GM18870 (cell line): ENCODE measurements at regions not wholly inside any gene's neighbourhood (a gene's known extent, or its start where the extent isn't known, plus 50 kb on each side); places are given as distances from the start of the nearest gene placed in this dataset.
"Not testable (repeated sequence)": the region's sequence is repeated elsewhere in the genome, so short reads cannot be mapped to it uniquely, and the experiment has no call there.

Experiments
- ATAC-seq: cut with Tn5 transposase; IDR thresholded peaks from one replicate; pipeline ENCODE4 v1.9.1; 2021; ENCODE audit warnings: moderate library complexity; ENCODE audit not compliant: unreplicated experiment

DNA sequence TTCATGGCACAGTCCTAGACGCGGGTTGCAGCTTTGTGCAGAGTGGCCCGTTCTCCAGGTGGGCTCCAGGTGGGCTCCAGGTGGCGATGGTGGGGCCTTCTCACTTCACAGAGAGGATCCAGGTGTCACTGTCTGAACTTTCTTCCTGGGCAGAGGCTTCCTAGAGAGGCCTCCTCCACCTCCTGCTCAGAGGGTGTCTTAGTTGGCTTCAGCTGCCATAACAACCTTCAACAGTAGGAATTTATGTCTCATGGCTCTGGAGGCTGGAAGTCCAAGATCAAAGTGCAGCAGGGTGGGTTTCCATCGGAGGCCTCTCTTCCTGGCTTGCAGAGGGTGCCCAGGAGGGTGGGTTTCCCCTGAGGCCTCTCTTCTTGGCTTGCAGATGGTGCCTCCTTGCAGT lies 125.1 kb downstream of the GLRX3 start:
- ATAC-seq, result no peak

DNA sequence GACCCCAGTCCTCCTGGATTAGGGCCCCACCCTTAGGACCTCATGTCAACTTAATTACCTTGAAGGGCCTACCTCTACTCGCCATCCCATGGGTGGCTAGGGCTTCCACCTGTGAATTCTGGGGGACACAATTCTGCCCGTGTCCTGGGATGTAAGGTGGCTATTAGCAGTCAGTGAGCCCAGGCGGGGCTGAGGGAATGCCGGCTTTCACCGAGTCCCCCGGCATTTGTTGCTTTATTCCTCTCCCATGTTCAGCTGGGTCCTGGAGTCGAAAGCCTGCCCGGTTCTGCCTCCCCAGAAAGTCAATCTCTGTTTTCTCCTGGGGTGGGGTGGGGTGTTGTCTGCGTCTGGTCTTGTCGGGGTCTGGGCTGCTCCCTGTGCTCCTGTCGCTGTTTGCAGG lies 125.6 kb downstream of the GLRX3 start:
- ATAC-seq, result no peak

DNA sequence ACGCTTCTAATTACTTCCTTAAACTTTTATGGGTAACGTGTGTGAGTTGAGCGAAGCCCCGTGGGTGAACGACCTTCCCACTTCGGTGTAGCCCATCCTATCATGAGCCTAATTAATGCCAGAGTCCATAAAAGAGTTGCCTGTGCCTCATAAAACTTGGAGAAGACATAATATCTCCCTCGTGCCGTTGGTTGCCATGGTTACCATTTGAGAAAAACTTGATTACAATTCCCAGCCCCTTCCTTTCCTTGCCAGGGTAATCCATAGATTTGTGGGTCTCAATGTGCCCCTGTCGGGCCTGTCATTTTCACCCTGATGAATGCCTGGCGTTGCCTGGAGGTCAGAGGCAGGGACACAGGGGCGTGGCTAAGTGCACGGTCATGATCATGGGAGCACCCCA lies 127.1 kb downstream of the GLRX3 start:
- ATAC-seq, result no peak

DNA sequence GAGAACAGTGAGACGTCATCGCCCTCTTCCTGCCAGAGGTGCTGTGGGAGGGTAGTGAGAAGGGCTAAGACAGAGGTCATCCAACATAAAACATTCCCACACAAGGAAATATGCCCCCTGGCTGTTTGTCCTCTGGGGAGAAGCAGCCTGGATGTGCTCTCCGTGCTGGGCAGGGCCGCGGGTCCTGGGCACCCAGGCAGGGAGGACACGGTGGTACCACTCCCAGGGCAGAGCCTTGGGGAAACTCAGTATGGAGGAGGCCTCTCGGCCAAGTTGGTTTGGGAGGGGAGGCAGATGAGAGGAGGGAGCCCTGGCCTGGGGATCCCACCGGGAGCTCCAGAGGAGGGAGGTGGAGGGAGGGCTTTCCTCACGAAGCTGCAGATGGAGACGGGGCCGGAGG lies 129.4 kb downstream of the GLRX3 start:
- no peak for ATAC-seq

DNA sequence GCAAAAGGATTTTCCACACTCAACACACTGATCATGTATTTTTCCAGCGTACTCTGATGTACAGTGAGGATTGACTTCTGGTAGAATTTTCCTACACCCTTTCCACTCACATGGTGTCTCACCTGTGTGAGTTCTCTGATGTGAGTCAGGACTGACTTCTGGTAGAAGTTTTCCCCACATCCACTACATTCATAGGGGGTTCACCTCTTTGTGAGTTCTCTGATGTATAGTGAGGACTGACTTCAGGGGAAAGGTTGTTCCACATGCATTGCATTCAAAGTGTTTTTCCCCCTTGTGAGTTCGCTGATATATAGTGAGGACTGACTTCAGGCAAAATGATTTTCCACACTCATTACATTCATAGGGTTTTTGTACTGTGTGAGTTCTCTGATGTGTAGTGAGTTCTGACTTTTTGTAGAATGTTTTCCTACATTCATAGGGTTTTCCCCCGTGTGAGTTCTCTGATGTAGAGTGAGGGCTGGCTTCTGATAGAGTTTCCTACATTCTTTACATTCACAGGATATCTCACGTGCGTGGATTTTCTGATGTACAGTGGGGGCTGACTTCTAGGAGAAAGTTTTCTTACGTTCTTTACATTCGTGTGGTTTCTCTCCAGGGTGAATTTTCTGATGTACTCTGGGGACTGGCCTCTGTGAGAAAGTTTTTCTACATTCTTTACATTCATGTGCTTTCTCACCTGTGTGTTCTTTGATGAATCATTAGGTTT lies 146.5 kb downstream of the GLRX3 start:
- ATAC-seq, result no peak

DNA sequence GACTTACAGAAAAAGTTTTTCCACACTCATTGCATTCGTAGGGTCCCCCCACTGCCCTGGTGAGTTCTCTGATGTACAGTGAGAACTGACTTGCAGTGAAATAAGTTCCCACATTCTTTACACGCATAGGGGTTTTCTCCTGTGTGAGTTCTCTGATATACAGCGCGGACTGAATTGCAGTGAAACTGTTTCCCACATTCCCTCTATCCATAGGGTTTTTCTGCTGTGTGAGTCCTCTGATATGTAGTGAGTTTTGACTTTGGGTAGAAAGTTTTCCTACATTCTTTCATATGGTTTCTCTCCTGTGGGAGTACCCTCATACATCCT lies 147.0 kb downstream of the GLRX3 start:
- no peak for ATAC-seq

DNA sequence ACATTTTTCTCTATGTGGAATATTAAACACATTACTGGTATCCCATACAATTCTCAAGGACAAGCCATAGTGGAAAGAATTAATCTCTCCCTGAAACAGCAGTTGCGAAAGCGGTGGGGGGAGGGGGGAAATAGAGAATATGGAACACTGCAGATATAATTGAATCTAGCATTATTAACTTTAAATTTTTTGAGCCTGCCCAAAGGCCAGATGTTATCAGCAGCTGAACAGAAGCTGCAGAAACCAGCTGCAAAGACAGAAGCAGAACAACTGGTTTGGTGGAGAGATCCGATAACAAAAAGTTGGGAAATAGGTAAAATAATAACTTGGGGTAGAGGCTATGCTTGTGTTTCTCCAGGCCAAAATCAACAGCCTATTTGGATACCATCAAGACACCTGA lies 159.6 kb downstream of the GLRX3 start:
- ATAC-seq, result not testable (repeated sequence)

DNA sequence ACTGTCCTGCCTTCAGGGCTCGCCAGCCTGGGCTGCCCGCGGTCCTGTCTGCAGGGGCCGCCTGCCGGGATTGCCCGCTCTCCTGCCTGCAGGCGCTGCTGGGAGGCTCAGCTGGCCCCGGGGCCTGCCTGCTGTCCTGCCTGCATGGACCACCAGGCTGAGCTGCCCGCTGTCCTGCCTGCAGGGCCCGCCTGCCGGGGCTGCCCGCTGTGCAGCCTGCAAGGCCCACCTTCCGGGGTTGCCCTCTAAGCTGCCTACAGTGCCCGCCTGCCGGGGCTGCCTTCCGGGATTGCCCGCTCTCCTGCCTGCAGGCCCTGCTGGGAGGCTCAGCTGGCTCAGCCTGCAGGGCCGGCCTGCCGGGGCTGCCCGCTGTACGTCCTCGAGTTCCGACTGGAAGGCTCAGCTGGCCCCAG lies 164.4 kb downstream of the GLRX3 start:
- ATAC-seq, result no peak

DNA sequence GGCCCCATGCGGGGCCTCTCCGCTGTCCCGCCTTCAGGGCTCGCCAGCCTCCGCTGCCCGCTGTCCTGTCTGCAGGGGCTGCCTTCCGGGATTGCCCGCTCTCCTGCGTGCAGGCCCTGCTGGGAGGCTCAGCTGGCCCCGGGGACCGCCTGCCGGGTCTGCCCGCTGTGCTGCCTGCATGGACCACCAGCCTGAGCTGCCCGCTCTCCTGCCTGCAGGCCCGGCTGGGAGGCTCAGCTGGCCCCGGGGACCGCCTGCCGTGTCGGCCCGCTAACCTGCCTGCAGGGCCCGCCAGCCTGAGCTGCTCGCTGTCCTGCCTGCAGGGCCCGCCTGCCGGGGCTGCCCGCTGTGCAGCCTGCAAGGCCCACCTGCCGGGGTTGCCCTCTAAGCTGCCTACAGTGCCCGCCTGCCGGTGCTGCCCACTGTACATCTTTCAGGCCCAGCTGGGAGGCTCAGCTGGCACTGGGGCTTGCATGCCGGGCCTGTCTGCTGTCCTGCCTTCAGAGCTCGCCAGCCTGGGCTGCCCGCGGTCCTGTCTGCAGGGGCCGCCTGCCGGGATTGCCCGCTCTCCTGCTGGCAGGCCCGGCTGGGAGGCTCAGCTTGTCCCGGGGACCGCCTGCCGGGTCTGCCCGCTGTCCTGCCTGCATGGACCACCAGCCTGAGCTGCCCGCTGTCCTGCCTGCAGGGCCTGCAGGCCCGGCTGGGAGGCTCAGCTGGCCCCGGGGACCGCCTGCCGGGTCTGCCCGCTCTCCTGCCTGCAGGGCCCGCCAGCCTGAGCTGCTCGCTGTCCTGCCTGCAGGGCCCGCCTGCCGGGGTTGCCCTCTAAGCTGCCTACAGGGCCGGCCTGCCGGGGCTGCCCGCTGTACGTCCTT lies 165.1 kb downstream of the GLRX3 start:
- ATAC-seq, result no peak

DNA sequence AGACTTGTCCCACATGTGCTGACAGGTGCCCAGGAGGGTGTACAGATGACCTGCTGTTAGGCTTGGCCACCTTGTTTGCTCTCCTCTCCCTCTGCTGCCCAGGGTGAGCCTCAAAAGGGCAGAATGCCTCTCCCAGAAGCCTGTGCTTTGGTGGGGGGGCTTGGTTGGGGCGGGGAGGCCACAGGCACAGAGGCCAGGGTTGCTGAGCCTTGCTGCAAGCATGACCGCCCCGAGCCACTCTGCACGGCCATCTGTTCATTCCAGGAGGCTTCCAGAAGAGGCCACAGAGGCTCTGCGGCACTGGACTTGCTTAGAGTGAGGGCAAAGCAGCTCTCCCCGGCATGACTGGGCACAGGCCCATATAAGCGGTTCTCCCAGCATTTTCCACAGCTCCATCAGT lies 190.8 kb downstream of the GLRX3 start:
- no peak for ATAC-seq

DNA sequence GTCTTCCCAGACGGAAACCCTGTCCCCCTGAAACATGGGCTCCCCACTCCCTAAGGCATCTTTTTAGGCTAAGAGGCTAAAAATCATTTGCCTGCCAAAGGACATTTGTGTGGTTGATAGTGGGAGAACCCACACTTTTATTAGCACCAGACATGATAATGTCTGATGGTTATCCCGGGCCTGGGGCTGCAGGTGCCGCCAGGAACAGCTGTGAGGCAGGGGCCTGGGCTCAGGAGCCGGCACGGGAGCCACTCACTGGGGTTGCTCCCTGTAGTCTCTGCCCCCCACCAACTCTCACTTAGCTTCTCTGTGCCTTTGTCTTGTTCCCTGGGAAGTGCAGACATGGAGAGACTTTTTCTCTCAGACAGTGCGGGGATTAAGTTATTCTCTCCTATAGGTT lies 193.6 kb downstream of the GLRX3 start:
- no peak for ATAC-seq

DNA sequence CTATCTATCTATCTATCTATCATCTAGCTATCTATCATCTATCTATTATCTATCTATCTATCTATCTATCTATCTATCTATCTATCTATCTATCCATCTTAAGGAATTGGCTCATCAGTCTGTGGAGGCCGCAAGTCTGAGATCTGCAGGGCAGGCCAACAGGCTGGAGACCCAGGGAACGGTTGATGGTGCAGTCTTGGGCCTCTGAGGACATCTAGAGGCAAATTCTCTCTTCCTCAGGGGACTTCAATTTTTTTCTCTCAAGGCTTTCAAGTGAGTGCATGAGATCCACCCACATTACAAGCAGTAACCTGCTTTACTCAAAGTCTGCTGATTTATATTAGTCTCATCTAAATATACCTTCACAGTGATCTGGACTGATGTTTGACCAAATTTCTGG lies 197.0 kb downstream of the GLRX3 start:
- ATAC-seq, result no peak

DNA sequence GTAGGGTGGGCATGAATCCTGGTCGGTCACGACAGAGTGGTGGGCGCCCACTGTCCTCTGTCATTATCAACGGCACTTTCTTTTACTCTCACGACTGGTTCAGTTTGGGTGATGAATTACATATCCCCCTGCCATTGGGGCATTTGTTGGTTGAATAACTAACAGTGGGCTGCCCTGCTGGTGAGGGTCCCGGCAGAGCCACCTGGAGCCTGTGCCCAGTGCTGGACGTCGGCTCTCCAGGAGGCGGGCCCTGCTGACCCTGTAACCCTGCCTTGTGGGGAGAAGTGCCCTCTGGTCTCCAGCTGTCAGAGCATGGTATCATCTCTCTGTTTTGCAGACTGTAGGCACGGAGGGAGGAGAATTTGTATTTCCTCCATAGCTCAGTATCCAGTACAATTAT lies 199.1 kb downstream of the GLRX3 start:
- ATAC-seq, result no peak

DNA sequence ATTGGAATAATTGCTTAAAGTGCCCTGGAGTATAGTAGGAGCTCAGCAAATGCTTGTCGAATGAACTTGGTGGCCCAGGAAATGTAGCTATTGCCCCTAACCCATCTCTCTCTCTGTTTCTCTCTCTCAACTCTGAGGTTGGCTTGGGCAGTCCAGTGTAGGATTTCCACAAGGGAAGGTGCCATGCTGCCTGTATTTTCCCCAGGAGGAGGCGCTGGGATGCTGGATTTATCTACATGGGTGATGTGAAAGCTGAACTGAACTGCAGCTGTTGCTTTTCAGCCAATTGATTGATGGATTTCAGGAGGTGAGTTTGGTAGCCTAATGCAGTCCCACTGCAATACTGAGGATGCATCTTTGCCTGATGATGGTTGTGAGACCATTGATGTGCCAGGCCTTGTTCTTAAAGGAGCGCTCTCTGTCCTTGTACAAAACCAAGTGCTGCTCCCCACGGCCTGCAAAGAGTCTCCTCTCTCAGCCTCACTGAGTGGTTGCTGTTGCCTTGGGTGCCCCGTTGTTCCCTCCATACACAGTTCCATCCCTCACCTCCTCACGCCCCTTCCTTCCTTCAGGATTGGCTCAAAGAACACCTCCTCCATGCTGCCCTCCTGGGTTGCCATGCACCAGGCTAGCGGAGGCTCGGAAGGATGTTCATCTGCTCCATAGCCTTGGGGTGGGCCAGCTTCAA lies 200.6 kb downstream of the GLRX3 start:
- no peak for ATAC-seq

DNA sequence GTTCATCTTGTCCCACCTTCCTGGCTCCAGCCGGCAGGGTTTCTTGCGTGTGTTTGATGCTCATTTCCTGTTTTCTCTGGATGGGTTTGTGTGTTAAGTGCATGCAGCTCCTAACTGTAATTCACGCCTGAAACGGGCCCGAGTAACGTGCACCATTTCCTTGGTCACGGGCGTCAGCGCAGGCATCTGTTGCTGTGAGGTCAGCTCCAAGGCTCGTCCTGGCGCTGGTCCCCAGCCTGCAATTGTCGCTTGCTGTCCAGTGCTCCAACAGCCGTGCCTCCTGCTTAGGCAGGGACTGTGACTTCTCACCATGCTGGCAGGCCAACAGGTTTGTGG lies 201.1 kb downstream of the GLRX3 start:
- ATAC-seq, result no peak

DNA sequence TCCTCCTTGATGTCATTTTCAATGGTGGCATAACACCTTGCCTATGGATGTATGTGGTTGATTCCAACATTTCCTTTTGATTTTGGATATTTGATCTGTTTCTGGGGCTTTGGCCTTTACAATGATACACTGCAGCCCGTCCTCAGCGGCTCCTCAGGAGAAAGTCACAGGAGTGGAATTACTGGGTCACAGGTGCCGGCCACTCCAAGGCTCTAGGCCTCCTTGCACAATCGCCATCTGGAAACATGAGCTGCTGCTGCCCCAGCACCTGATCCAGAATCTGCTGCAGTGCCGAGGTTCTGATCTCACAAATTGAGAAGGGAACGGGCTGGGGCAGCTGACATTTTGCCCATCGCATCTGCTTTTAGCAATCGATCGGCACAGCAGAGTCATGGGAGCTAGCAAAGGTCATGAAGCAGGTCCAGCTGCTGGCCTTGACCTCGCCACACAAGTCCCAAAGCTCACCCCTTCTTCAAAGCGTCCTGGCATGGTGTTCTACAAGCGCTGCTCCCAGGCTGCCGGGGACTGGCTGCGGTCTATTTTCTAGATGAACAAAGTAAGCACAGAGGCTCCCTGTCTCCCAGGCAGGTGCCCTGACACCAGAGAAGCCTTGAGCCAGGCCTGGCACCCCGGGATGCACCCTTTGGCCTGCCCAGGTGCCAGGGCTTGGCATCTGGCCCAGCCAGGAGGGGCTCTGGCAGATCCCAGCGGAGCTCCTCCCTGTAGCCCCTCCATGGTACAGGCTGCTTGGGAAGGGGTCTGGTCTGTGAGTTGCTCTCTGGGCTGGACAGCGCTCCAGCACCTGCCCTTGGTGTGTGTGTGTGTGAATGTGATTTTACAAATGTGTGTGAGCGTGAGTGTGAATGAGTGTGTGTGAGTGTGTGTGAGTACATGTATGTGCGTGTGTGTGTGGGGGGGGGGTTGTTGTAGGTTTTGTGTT lies 201.8 kb downstream of the GLRX3 start:
- no peak for ATAC-seq

DNA sequence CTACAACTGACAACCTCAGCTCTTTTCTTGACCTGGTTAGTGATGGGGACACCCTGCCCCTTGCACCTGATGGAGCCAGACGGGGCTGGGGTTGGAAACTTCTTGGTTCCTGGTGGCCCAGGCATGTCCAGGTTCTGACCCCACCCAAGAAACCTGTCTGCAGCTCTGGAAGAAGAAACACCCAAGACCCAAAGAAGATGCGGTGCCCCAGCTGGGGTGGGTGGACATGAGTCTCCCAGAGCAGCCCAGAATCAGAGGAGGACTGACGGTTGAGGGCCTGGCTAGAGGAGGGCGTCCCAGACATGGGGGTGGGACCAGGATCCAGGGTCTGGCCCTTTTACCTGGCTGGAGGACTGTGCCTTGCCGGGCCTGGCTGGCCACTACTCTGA lies 202.4 kb downstream of the GLRX3 start:
- ATAC-seq, result no peak

DNA sequence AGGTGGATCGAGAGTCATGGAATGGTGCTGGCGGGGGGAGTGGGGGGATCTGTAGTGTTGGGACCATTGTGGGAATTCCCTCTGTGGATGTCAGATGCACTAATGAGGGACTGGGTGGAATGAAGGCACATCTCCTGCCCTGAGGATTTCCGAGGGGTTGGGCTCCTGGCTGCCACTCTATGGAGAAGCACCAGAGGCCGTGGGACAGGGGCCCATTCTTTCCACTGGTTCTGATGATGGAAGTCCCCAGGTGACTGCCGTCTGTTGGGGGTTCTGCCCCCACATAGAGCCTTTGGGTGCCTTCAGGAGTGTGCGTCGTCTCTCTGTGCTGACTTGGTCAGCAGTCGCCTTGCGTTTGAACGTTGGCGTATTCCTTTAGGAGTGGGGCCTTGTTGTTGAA lies 202.9 kb downstream of the GLRX3 start:
- no peak for ATAC-seq

DNA sequence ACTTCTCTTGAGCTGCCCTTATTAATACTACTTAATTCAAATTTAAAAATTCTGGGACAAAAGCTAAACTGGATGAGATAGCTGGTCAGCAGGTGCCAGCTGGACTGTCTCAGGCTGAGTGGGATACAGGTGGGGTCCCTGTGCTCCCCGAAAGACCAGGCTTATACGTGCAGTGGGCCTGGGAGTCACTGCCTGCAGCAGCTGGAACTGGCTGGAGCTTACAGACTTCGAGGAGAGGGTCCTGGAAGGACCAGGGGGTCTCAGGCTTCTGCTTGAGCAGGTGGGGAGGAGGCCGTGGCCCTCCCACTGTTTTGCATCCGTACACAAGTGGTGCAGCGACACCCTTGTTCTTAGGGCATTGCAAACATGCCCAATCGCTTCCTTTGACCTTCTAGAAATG lies 203.7 kb downstream of the GLRX3 start:
- no peak for ATAC-seq

DNA sequence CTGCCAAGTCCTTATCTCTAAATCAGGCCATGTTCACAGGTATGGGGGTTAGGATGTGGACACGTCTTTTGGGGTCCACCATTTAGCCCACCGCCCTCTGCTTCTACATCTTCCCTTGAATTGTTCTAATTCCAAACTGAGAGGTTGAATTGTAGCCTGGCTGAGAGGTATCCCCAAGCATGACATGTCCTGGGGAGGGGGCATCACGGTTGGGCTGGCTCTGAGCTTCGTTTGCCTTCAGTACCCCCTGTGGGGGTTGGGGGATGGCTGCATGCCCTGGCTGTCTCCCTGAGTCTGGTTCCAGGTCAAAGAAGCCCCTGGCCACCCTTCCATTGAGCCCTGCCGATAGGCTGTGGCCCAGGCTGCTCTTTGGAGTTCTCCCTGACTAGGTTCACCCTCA lies 204.6 kb downstream of the GLRX3 start:
- ATAC-seq, result no peak

DNA sequence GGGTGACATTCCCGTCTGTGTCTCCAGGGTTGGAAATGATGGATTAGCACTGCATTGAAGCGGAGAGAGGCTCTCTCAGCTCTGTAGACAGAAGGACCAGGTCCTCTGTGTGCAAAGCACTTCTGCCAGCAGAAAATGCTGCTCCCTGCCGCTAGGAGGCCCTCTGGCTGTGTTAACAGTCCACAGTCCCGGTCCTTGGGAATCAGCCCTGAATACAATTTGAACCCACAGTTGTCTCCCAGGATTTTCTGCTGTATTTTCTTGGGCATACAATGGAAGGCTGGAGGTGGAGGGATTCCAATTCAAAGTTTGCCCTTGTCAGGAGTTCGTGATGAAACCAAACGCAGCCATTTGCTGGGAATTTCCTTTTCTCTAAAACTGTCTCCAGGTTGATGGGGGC lies 205.2 kb downstream of the GLRX3 start:
- ATAC-seq, result no peak
